NCI-H1436 (cell line): ENCODE measurements at regions not wholly inside any gene's neighbourhood (a gene's known extent, or its start where the extent isn't known, plus 50 kb on each side); places are given as distances from the start of the nearest gene placed in this dataset.
A peak's percentile ranks its signal among the peaks of the same experiment; 100 is the strongest.

ENCODE experiments used
- DNase-seq: peaks from one replicate; lab custom pipeline; 2025; lab: John Stamatoyannopoulos, UW

DNA sequence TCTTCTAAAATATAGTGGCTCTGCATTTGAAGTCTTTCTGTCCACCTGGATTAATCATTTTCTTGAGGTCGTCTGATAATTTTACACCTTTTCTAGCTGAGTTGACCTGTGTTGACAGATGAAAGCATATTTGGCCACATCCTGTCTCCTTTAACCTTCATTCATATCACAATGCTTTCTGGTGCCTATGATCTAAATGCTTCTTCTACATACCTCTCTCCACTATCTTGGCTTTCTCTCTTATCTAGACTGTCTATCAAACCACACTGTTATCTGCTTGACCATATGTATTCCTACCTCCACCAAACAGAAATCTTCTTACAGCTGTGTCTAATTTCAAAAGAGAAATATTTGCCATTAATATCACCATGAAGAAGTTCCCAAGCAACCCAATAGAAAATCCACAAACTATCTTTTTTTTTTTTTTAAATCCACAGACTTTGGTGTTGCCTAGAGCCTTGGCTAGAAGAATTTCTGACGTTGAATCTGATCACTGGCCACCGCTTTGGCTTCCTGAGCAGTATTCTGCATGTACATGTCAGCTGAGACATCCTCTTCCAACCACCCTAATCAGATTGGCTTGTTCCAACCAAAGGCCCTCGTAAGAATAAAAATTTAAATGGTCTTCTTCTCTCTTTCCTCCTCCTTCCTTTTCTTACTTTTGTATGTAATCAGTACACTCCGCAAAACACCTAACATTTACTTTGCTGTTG is 66.3 kb upstream of the SP4 start:
- no peak for DNase-seq

DNA sequence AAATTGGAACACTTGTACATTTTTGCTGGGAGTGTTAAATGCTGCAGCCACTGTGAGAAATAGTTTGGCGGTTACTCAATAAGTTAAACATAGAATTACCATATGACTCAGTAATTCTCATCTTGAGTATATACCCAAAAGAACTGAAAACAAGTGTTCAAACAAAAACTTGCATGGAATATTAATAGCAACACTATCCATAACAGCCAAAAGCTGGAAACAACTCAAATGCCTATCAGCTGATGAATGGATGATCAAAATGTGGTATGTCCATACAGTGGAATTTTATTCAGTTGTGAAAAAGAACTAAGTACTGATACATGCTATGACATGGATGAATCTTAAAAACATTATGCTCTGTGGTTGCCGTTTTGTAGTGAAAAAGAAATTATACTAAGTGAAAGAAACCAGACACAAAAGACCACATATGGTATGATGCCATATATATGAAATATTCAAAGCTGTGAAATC is 63.0 kb upstream of the SP4 start:
- no peak for DNase-seq

DNA sequence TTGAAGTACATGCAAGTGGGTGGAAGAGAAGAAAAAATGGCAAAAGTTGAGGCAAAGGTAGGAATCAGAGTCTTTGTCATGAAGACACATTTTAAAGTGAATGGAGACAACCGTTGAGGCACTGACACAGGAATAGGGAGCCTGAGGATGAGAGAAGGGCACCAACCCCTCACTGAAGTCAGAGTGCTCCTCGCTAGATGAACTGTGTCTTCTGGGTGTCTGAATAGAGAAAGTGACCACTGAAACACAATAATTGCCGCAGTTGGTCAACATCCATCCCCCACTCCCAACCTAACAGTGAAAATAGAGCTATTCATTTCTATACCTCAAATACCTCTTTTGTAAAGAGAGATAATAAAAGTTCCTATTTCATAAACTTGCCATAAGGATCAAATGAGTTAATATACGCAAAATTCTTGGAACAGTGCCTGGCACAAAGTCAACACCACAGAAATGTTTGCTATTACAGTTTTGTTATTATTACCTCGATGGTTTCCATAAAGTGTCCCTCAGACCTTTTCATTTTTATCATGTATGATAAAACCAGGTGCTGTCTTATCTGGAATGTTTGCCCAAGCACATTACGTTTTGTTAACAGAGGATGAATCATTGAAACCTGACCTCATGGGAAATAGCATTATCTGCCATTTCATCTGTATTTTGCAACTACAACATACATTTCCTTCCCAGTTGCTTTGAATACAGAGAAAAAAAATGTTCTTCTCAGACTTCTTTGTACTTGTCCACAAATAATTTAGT is 61.8 kb upstream of the SP4 start:
- peak; percentile 26 for DNase-seq

DNA sequence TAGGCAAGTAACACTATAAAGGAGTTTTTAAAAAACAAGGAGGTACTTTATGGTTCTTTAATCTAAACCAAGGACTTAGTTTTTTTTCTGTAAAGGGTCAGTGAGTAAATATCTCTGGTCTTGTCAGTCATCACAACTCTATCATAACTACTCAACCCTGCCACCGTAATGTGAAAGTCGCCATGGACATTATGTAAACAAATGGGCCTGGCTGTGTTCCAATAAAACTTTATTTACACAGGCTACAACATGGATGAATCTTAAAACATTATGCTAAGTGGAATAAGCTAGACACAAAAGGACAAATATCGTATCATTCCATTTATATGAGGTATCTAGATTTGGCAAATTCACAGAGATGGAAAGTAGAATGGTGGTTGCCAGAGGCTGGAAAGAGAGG is 60.8 kb upstream of the SP4 start:
- no peak for DNase-seq

DNA sequence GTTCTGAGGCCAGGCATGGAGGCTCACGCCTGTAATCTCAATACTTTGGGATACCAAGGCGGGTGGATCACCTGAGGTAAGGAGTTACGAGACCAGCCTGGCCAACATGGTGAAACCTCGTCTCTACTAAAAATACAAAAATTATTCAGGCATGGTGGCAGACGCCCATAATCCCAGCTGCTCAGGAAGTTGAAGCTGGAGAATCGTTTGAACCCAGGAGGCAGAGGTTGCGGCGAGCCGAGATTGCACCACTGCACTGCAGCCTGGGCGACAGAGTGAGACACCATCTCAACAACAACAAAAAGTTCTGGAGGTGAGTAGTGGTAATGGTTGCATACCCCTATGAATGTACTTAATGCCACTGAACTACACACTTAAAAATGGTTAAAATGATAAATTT is 60.3 kb upstream of the SP4 start:
- DNase-seq: no peak

DNA sequence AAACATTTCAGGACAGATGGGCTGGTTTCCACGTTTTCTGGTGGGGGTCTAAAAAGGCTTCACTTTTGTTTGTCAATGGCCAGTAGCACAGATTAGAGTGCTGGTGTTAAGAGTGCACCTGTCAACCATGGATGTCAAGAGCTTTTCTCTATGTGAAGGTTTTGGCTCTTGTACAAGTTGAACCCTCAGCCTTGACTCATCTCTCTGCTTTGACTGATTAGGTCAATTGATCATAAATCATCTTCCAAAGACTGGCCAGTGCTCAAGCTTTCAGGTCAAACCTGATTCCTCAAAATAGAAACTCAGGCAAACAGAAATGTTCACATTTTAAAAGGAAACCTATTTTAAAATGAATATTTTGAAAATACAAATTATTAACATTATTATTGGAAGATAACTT is 59.6 kb upstream of the SP4 start:
- no peak for DNase-seq

DNA sequence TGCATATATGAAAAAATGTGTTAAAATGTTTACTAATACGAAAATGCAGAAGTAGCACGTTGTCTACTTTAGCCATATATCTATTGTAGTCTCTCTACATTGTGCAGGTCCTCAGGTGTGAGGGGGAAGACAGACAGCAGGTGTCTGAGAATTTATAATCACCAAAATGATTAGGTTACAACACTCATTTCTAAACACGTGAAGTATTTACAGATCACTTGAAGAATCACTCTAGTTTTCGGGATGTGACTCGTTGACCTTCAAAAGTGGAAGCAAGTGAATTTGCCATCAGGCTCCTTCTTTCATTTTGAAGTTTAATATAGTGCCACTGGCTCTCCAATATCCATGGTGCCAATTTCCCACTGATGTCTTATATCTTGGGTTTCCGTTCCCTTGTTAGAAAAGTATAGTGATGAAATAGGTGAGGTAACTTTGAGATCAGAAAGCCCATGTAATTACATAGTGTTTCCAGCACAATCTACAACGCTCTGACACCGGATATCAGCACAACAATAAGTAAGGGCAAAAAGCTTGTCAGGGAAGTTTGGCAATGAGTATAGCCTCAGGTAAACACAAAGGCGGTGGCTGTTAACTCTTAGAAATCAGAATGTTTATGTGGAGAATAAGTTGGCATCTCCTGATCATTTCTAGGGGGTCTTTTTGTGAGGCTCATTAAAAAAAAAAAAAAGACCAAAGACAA is 57.5 kb upstream of the SP4 start:
- peak; percentile 34 for DNase-seq

DNA sequence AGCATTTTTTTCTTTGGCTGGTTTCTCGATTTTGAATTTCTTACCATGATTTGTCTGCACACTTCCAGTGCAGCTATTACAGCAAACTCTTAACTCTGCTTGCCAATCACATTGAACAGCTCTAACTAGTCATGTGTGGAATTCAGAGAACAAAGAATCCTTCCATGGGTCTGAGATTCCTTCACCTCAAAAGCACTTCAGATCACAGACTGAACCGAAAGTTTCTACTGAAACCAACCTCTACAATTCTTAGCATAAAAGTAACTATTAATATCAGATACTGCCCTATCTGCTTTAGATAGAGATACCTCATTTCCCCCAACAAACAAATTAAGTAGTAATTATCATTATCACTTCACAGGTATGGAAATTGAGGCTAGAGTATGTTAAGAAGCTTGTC is 56.5 kb upstream of the SP4 start:
- DNase-seq: no peak

DNA sequence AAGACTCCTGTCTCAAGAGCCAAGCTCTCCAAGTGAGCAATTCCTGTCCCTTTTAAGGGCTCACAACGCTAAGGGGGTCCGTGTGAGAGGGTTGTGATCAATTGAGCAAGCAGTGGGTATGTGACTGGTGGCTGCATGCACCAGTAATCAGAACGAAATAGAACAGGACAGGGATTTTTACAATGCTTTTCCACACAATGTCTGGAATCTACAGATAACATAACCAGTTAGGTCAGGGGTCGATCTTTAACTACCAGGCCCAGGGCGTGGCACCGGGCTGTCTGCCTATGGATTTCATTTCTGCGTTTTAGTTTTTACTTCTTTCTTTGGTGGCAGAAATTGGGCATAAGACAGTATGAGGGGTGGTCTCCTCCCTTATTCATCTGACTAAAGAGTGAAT is 54.9 kb upstream of the SP4 start:
- no peak for DNase-seq

DNA sequence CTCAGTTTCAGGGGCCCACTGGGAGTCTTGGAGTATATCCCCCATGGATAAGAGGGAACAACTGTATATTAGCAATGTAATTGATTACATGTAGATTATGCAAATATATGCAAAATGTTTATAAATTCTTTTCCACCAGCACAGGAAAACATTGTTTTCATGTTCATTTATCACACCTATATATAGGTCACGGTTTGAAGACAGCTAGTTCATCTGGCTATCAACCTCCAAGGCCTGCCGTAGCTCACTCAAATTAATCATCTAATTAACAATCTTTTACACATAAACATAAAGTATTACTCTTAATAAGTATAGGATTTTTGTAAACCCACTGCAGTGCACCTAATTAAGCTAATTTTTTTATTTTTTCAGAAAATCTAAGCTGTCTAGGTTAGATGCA is 53.7 kb upstream of the SP4 start:
- no peak for DNase-seq

DNA sequence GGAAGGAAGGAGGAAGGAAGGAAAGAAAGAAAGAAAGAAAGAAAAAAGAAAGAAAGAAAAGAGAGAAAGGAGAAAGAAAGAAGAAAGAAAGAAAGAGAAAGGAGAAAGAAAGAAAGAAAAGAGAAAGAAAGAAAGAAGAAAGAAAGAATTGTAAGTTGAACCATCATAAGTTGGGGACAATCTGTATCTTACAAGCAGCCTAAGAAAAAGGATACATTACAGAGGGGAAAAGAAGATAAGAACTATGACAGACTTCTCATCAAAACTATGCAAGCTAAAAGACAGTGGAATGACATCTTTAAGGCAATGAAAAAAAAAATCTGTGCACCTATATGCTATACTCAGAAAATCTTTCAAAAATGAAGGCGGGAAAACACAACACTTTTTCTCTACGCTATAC is 50.3 kb upstream of the SP4 start:
- no peak for DNase-seq
